AG10803 (cell line): ENCODE measurements at regions not wholly inside any gene's neighbourhood (a gene's known extent, or its start where the extent isn't known, plus 50 kb on each side); places are given as distances from the start of the nearest gene placed in this dataset.

Experiments
- DNase-seq: peaks from one replicate; pipeline ENCODE4 v3.0.0; 2010; ENCODE audit warnings: low read depth
- H3K4me3 ChIP-seq: 2 replicates; pipeline ENCODE4 v1.5.1; 2011; ENCODE audit warnings: mild to moderate bottlenecking, low read length, control low read depth
- CTCF ChIP-seq: conservative IDR thresholded peaks from 2 replicates; pipeline ENCODE4 v1.5.1; 2011; ENCODE audit warnings: mild to moderate bottlenecking, low read length, control low read depth, inconsistent platforms

- no peak overlapping the region for H3K4me3 ChIP-seq
- no peak for DNase-seq
- no peak for TF ChIP-seq CTCF
Observed at GRCh38 chr1:181160322-181160721, 71.8 kb downstream of the IER5 start.

GRCh38 chr1:181160998-181161870 lies 72.7 kb downstream of the IER5 start:
- no peak overlapping the region for H3K4me3 ChIP-seq
- DNase-seq: no peak
- TF ChIP-seq CTCF: no peak

- DNase-seq: no peak
- H3K4me3 ChIP-seq: no peak overlapping the region
- no peak for TF ChIP-seq CTCF
Observed at GRCh38 chr1:181163662-181164061, 75.2 kb downstream of the IER5 start.

GRCh38 chr1:181166377-181167196 lies 78.1 kb downstream of the IER5 start:
- DNase-seq: peak; percentile 69
- no peak overlapping the region for H3K4me3 ChIP-seq
- TF ChIP-seq CTCF: peak; percentile 95

GRCh38 chr1:181169281-181169865 lies 80.9 kb downstream of the IER5 start:
- no peak for DNase-seq
- TF ChIP-seq CTCF: no peak
- no peak overlapping the region for H3K4me3 ChIP-seq

- TF ChIP-seq CTCF: no peak
- DNase-seq: no peak
- no peak overlapping the region for H3K4me3 ChIP-seq
Observed at GRCh38 chr1:181170194-181170593, 81.7 kb downstream of the IER5 start.
